K562 (cell line): ENCODE measurements at regions not wholly inside any gene's neighbourhood (a gene's known extent, or its start where the extent isn't known, plus 50 kb on each side); places are given as distances from the start of the nearest gene placed in this dataset.

Source experiments
- ATAC-seq: fragments of 200-7000 bp; cut with Tn5 transposase; 3 replicates; pipeline ENCODE4 v1.9.1; 2020; ENCODE audit warnings: moderate library complexity
- BruUV-seq: library from RNA; stranded (reverse); fragments of 400-500 nt; replicated peaks from 2 replicates; lab custom pipeline; 2021; lab: Mats Ljungman, UMichigan
- CTCF ChIA-PET: fragments of 300-600 bp; formaldehyde crosslinking; extraction: SDS; loops from one replicate; lab custom pipeline; 2021; ENCODE audit warnings: low intra/inter-chr PET ratio; lab: Yijun Ruan, JAX
- POLR2A ChIA-PET: fragments of 300-600, 350-650 bp; sonication (Branson Sonifier 250); formaldehyde crosslinking; extraction: SDS; loops from one replicate; lab custom pipeline; 2021; ENCODE audit warnings: antibody characterized with exemption, inconsistent platforms; lab: Yijun Ruan, JAX
- DNase-seq, 4 experiments: peaks; one replicate each; pipeline versions ENCODE4 v3.0.0 to v3.0.0-alpha.2; 2011 to 2018; ENCODE audit warnings: low spot score in 3 of 4, mixed read lengths in 3 of 4; ENCODE audit errors: extremely low read depth in 1 of 4
- FAIRE-seq: peaks from 2 replicates; lab custom pipeline; 2011; peaks lifted over from hg19 to GRCh38; lab: Jason Lieb, UNC
- H2AFZ ChIP-seq: 2 replicates; pipeline ENCODE4 v1.6.0; 2011; ENCODE audit warnings: low read depth, low read length, control low read depth, inconsistent platforms
- H3K27ac ChIP-seq: fragments of 200-600 bp; 3 replicates; pipeline ENCODE4 v1.8.0; 2011; ENCODE audit warnings: low read depth, mild to moderate bottlenecking, control low read depth, inconsistent platforms, low read length, moderate library complexity, mixed read lengths; ENCODE audit errors: extremely low read depth
- H3K27me3 ChIP-seq, 2 experiments: fragments of 300-600 bp in 1 of 2; 2 replicates in 1 of 2; 3 replicates in 1 of 2; pipeline versions ENCODE4 v1.6.0 to v1.8.0; 2011; ENCODE audit warnings: inconsistent platforms in 2 of 2, low read length in 2 of 2, mild to moderate bottlenecking in 1 of 2, mixed read lengths in 1 of 2, moderate library complexity in 1 of 2; ENCODE audit not compliant: control insufficient read depth in 2 of 2, insufficient read depth in 2 of 2
- H3K36me3 ChIP-seq: fragments of 300-600 bp; 3 replicates; pipeline ENCODE4 v1.8.0; 2011; ENCODE audit warnings: mild to moderate bottlenecking, low read length, inconsistent platforms; ENCODE audit not compliant: control insufficient read depth, insufficient read depth
- H3K4me1 ChIP-seq, 2 experiments: fragments of 200-600 bp in 1 of 2; replicated peaks in 1 of 2; 2 replicates in 1 of 2; 3 replicates in 1 of 2; pipeline versions ENCODE4 v1.5.1 to v1.8.0; 2011; ENCODE audit warnings: inconsistent platforms in 2 of 2, low read length in 2 of 2, mild to moderate bottlenecking in 1 of 2, mixed read lengths in 1 of 2, moderate library complexity in 1 of 2; ENCODE audit not compliant: control insufficient read depth in 2 of 2, insufficient read depth in 2 of 2
- H3K4me2 ChIP-seq: 2 replicates; pipeline ENCODE4 v1.6.1; 2011; ENCODE audit warnings: low read length, control low read depth, inconsistent platforms, mixed read lengths; ENCODE audit not compliant: insufficient read depth
- H3K4me3 ChIP-seq: fragments of 200-600 bp; sonication (generic), shearing (Covaris generic); 2 replicates; pipeline ENCODE4 v1.5.1; 2016; ENCODE audit warnings: control low read depth, inconsistent platforms
- H3K79me2 ChIP-seq: fragments of 200-600 bp; 3 replicates; pipeline ENCODE4 v1.8.0; 2011; ENCODE audit warnings: low read length, inconsistent platforms; ENCODE audit not compliant: control insufficient read depth, insufficient read depth
- H3K9ac ChIP-seq, 2 experiments: 2 replicates each; pipeline versions ENCODE4 v1.6.0 to v1.6.1; 2011; ENCODE audit warnings: low read depth in 2 of 2, low read length in 2 of 2, control low read depth in 1 of 2, inconsistent platforms in 1 of 2, mild to moderate bottlenecking in 1 of 2, mixed read lengths in 1 of 2; ENCODE audit not compliant: insufficient read depth in 1 of 2
- H3K9me1 ChIP-seq: one replicate; pipeline ENCODE4 v1.6.0; 2011; ENCODE audit warnings: inconsistent platforms, mild to moderate bottlenecking, low read length, moderate library complexity; ENCODE audit not compliant: control insufficient read depth, insufficient read depth
- H3K9me3 ChIP-seq: replicated peaks from 2 replicates; pipeline ENCODE4 v1.5.1; 2011; ENCODE audit warnings: low read depth, low read length, inconsistent platforms; ENCODE audit not compliant: control insufficient read depth, insufficient read depth
- H4K20me1 ChIP-seq: replicated peaks from 2 replicates; pipeline ENCODE4 v1.6.1; 2011; ENCODE audit warnings: low read length, inconsistent platforms, mixed read lengths; ENCODE audit not compliant: control insufficient read depth, insufficient read depth
- BCL6 ChIP-seq: fragments of 250-450 bp; sonication (Bioruptor Pico); IDR thresholded peaks from 2 replicates; pipeline ENCODE4 v1.4.0; 2020
- CBX8 ChIP-seq: fragments of 200-600 bp; sonication (generic); IDR thresholded peaks from 2 replicates; pipeline ENCODE4 v1.6.1; 2012; ENCODE audit warnings: borderline replicate concordance, mixed run types, low read depth, mild to moderate bottlenecking, moderate library complexity, mixed read lengths, low read length, control low read depth, inconsistent platforms; ENCODE audit not compliant: poor library complexity, severe bottlenecking; ENCODE audit errors: extremely low read depth
- CREB3L1 ChIP-seq: fragments of 450-650 bp; IDR thresholded peaks from 2 replicates; pipeline ENCODE4 v1.6.1; 2014; ENCODE audit warnings: low read depth, mild to moderate bottlenecking, moderate library complexity, borderline replicate concordance
- GMEB1 ChIP-seq: fragments of 250-450 bp; sonication (Bioruptor Pico); IDR thresholded peaks from 2 replicates; pipeline ENCODE4 v1.4.0; 2020; ENCODE audit warnings: mild to moderate bottlenecking
- KHSRP ChIP-seq: fragments of 450-650 bp; IDR thresholded peaks from 2 replicates; pipeline ENCODE4 v1.6.1; 2017
- PPARD ChIP-seq: fragments of 250-450 bp; sonication (Bioruptor Pico); IDR thresholded peaks from 2 replicates; pipeline ENCODE4 v1.8.0; 2022; ENCODE audit warnings: inconsistent platforms, mild to moderate bottlenecking, moderate library complexity
- RNF219 ChIP-seq: fragments of 250-450 bp; sonication (Bioruptor Pico); IDR thresholded peaks from 2 replicates; pipeline ENCODE4 v1.5.0; 2022; ENCODE audit warnings: mild to moderate bottlenecking
- ZBED1 ChIP-seq: IDR thresholded peaks from 2 replicates; pipeline ENCODE4 v1.6.1; 2014
- ZNF316 ChIP-seq: fragments of 450-650 bp; IDR thresholded peaks from 2 replicates; pipeline ENCODE4 v1.6.1; 2016
- ZNF431 ChIP-seq: sonication (generic); formaldehyde crosslinking; IDR thresholded peaks from 2 replicates; pipeline ENCODE4 v1.8.0; 2022; ENCODE audit warnings: mild to moderate bottlenecking, missing genetic modification reagents
- ZNF561 ChIP-seq: fragments of 450-650 bp; formaldehyde crosslinking; conservative IDR thresholded peaks from 2 replicates; pipeline ENCODE4 v1.4.0; 2020; ENCODE audit warnings: mild to moderate bottlenecking, moderate library complexity
- WGBS: fragments of 100-300 bp; shearing (Covaris generic); methylation state at CpG from one replicate; pipeline ENCODE4 v1.1.6; 2016; ENCODE audit warnings: low coverage, mixed read lengths; ENCODE audit not compliant: insufficient coverage; ENCODE audit errors: missing lambda C conversion rate; 5-methylcytosine and 5-hydroxymethylcytosine counted together
- in situ Hi-C: fragments of 300-500 bp; cut with MboI; formaldehyde crosslinking; loops from 4 replicates; pipeline ENCODE4 v1.15.0; 2018; ENCODE audit warnings: inconsistent platforms, mixed read lengths
- intact Hi-C: fragments of 100-400 bp; cut with micrococcal nuclease; formaldehyde crosslinking; loops from 2 replicates; pipeline ENCODE4 v1.14.2; 2022

- Histone ChIP-seq H3K27me3 (no peaks in the 10 kb centered on the region), H4K20me1 (no peaks in the 10 kb centered on the region), H3K4me1 (no peaks in the 10 kb centered on the region), H3K79me2 (no peaks in the 10 kb centered on the region), H3K4me2 (no peak overlapping the region), H3K9me3 (no peaks in the 10 kb centered on the region; the same call in 1 of the 2 replicates), H3K4me3 (no peak overlapping the region), H3K27ac (no peak overlapping the region), H3K9me1 (no peaks in the 10 kb centered on the region), H3K36me3 (no peaks in the 10 kb centered on the region), H3K9ac (no peak overlapping the region), H2AFZ (no peak overlapping the region)
- ChIA-PET POLR2A (no interaction called here), CTCF (no interaction called here)
- DNase-seq (no peak), ATAC-seq (no peak), FAIRE-seq (no peak)
- 0% methylated on average over 2 of the region's 3 CpGs for WGBS
- TF ChIP-seq RNF219 (CRISPR knock-in tag): no peak
- no peak for TF ChIP-seq ZNF431 (CRISPR knock-in tag)
- TF ChIP-seq PPARD (CRISPR knock-in tag): no peak
- no peak for TF ChIP-seq BCL6 (CRISPR knock-in tag)
- TF ChIP-seq KHSRP: no peak
- TF ChIP-seq ZBED1: no peak
- no peak for TF ChIP-seq GMEB1 (CRISPR knock-in tag)
- TF ChIP-seq CREB3L1: no peak
- no peak for TF ChIP-seq CBX8
- TF ChIP-seq ZNF316: no peak
- no peak for TF ChIP-seq ZNF561 (CRISPR knock-in tag)
- BruUV-seq: no TSS peak
- intact Hi-C loops: no loop called here
- in situ Hi-C loops: no loop called here
Observed at GRCh38 chr21:16879479-16879878, 633.4 kb upstream of the CXADR start.
